ENCODE measurements at regions not wholly inside any gene's neighbourhood (a gene's known extent, or its start where the extent isn't known, plus 50 kb on each side); places are given as distances from the start of the nearest gene placed in this dataset.
"Not testable (repeated sequence)": the region's sequence is repeated elsewhere in the genome, so short reads cannot be mapped to it uniquely, and the experiment has no call there.

DNA sequence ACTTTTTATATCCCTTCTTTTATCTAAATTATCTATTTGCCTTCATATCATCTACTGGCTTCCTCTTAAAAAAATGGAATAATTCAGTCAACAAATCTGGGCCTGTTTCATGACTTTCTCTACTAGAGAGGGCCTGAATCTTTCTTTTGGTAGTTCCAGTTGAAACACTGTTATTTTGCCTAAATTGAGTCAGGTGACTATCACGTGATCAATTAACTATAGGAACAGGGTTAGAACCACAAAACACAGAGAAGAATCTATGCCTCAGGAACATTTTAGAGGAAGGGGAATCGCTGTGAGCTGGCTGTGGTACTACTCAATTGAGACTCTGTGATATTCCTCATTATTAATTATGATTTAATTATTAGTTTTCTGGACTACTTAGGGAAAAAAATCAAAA, 736.7 kb upstream of the PITX2 start:
- Histone ChIP-seq H3K4me1 (ENCODE audit: low read depth) (no peaks in the 10 kb centered on the region), H3K4me3 (no peak overlapping the region), H3K9me3 (no peaks in the 10 kb centered on the region), H3K36me3 (ENCODE audit: low read depth) (no peaks in the 10 kb centered on the region)
- DNase-seq: no peak
- TF ChIP-seq, protein P1, sequence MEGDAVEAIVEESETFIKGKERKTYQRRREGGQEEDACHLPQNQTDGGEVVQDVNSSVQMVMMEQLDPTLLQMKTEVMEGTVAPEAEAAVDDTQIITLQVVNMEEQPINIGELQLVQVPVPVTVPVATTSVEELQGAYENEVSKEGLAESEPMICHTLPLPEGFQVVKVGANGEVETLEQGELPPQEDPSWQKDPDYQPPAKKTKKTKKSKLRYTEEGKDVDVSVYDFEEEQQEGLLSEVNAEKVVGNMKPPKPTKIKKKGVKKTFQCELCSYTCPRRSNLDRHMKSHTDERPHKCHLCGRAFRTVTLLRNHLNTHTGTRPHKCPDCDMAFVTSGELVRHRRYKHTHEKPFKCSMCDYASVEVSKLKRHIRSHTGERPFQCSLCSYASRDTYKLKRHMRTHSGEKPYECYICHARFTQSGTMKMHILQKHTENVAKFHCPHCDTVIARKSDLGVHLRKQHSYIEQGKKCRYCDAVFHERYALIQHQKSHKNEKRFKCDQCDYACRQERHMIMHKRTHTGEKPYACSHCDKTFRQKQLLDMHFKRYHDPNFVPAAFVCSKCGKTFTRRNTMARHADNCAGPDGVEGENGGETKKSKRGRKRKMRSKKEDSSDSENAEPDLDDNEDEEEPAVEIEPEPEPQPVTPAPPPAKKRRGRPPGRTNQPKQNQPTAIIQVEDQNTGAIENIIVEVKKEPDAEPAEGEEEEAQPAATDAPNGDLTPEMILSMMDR (IDR thresholded peaks at IDR 0.05): no peak
- intact Hi-C loops (cut with DNase I, micrococcal nuclease): no loop called here
- no peak for ATAC-seq

DNA sequence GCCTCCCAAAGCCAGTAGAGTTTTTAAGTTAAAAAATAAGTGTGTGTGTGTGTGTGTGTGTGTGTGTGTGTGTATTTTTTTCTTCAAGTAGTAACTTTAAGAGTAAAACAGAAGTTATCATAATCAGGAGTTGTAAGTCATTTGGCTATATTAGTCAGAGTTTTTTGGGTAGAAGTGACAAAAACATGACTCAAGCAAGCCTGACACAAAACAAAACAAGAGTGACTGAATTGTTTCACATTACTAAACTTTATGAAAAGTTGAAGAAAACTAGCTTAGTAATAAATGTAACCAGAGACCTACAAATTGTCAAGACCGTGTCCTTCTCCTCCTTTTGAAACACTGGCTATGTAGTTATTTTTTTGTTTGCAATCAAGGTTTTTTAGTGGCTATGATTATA, 738.0 kb upstream of the PITX2 start:
- H3K4me1 ChIP-seq (ENCODE audit: low read depth): no peaks in the 10 kb centered on the region
- ATAC-seq (no peak), DNase-seq (no peak)
- no peak overlapping the region for H3K4me3 ChIP-seq
- H3K9me3 ChIP-seq: no peaks in the 10 kb centered on the region
- H3K36me3 ChIP-seq (ENCODE audit: low read depth): no peaks in the 10 kb centered on the region
- TF ChIP-seq, protein P1 (IDR thresholded peaks at IDR 0.05): no peak
- intact Hi-C loops (cut with DNase I, micrococcal nuclease): no loop called here

DNA sequence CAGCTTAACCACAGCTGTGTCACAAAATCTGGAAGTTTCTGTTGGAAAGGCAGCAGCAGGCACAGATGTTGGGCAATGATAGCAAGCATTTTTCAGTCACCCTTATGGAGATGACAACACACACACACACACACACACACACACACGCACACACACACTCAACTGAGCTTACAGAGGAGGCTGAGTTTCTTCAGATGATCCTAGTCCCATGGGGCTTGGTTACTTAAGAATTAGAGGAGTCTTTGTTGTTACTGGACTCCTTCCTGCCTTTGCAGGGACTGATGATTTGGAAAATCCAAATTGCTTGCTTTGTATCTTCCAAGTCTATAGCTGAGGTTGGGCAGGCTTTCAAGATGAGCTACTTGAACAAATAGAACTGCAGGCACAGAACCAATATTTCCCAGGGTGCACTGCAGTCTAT, 740.1 kb upstream of the PITX2 start:
- DNase-seq (no peak), ATAC-seq (no peak)
- no peak overlapping the region for H3K4me3 ChIP-seq
- intact Hi-C loops (cut with DNase I, micrococcal nuclease): no loop called here
- H3K36me3 ChIP-seq (ENCODE audit: low read depth): no peaks in the 10 kb centered on the region
- H3K4me1 ChIP-seq (ENCODE audit: low read depth): no peaks in the 10 kb centered on the region
- TF ChIP-seq, protein P1 (IDR thresholded peaks at IDR 0.05): no peak
- H3K9me3 ChIP-seq: no peaks in the 10 kb centered on the region

DNA sequence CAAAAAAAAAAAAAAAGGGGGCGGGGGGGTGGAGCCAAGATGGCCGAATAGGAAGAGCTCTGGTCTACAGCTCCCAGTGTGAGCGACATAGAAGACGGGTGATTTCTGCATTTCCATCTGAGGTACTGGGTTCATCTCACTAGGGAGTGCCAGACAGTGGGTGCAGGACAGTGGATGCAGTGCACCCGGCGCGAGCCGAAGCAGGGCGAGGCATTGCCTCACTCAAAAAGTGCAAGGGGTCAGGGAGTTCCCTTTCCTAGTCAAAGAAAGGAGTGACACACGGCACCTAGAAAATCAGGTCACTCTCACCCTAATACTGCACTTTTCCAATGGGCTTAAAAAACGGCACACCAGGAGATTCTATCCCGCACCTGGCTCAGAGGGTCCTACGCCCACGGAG, 755.0 kb upstream of the PITX2 start:
- H3K36me3 ChIP-seq (ENCODE audit: low read depth); ATAC-seq; H3K4me3 ChIP-seq; H3K4me1 ChIP-seq (ENCODE audit: low read depth); DNase-seq; H3K9me3 ChIP-seq; intact Hi-C loops (cut with DNase I, micrococcal nuclease): not testable (repeated sequence)

DNA sequence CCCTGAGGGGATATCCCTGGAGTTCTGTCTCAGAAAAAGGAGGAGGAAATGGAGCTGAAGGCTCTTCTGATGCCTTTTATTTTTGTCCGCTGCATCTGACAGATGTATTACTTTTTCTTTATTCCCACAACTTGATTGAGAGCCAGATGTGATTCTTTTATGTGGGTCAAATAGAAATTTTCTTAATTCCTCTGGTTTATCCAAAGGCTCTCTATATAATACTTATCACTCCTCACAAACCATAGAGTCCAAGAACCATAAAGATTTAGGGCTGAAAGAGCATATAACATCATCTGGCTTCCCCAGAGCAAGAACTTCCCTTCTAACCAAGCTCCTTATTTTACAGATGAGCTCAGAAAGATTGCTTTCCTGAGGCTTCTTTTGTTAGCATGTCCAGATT, 756.7 kb upstream of the FAM241A start:
- Histone ChIP-seq H3K9me3 (no peaks in the 10 kb centered on the region), H3K36me3 (ENCODE audit: low read depth) (no peaks in the 10 kb centered on the region), H3K4me1 (ENCODE audit: low read depth) (no peaks in the 10 kb centered on the region), H3K4me3 (no peak overlapping the region)
- TF ChIP-seq, protein P1 (IDR thresholded peaks at IDR 0.05): no peak
- DNase-seq: no peak
- no peak for ATAC-seq
- intact Hi-C loops (cut with DNase I, micrococcal nuclease): no loop called here

DNA sequence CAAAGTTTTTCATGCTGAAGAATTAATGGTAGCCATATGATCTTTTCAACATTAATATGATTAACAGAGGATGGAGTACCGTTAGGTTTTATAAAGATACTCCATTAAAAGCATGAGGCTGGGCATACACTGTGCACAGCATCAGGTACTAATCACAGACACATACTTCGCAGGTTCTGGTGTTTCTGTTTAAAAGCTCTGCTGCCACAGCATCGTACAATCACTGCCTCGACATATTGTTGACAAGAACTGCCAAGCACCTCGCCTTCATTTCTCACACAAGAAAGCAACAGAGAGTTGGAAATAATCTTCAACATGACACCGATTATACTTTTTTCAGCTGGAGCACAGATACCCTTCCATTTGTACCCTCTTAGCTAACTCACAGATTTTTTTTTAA, 753.4 kb upstream of the FAM241A start:
- no peaks in the 10 kb centered on the region for H3K36me3 ChIP-seq (ENCODE audit: low read depth)
- DNase-seq: no peak
- no peak overlapping the region for H3K4me3 ChIP-seq
- intact Hi-C loops (cut with DNase I, micrococcal nuclease): no loop called here
- no peak for ATAC-seq
- TF ChIP-seq, protein P1 (IDR thresholded peaks at IDR 0.05): no peak
- no peaks in the 10 kb centered on the region for H3K4me1 ChIP-seq (ENCODE audit: low read depth)
- no peaks in the 10 kb centered on the region for H3K9me3 ChIP-seq

Measured in mucosa of descending colon (tissue), 3 donors.